Gastroesophageal sphincter (tissue), 4 donors: ENCODE measurements at regions not wholly inside any gene's neighbourhood (a gene's known extent, or its start where the extent isn't known, plus 50 kb on each side); places are given as distances from the start of the nearest gene placed in this dataset.

ENCODE experiments used
- ATAC-seq: fragments of 150-250 bp; one replicate; pipeline ENCODE4 v1.9.1; 2016; ENCODE audit warnings: mild to moderate bottlenecking, moderate library complexity
- H3K27ac ChIP-seq, 4 donors: fragments of 200-600 bp; sonication (generic) in 3 of 4; 1 replicate in 3 of 4; 2 replicates in 1 of 4; pipeline ENCODE4 v1.5.1; 2016 to 2019
- H3K27me3 ChIP-seq: fragments of 200-600 bp; sonication (generic); one replicate; pipeline ENCODE4 v1.5.1; 2019
- H3K36me3 ChIP-seq, 2 donors: fragments of 200-600 bp; sonication (generic); one replicate each; pipeline ENCODE4 v1.5.1; 2019; ENCODE audit warnings: control low read depth in 1 of 2
- H3K4me1 ChIP-seq, 3 donors: fragments of 200-600 bp; sonication (generic); 1 replicate in 2 of 3; 2 replicates in 1 of 3; pipeline ENCODE4 v1.5.1; 2016 to 2019; ENCODE audit warnings: control low read depth in 2 of 3
- H3K4me3 ChIP-seq, 2 donors: fragments of 200-600 bp; sonication (generic); one replicate each; pipeline ENCODE4 v1.5.1; 2019; ENCODE audit warnings: mild to moderate bottlenecking in 1 of 2, moderate library complexity in 1 of 2
- H3K9me3 ChIP-seq, 3 donors: fragments of 200-600 bp; sonication (generic); one replicate each; pipeline ENCODE4 v1.5.1; 2017 to 2019; ENCODE audit warnings: control low read depth in 2 of 3
- EP300 ChIP-seq: sonication (generic); formaldehyde crosslinking; IDR thresholded peaks from one replicate; pipeline ENCODE4 v1.6.1; 2017; ENCODE audit warnings: antibody characterized with exemption, mild to moderate bottlenecking
- POLR2A ChIP-seq, 2 donors: fragments of 450-650 bp; IDR thresholded peaks; one replicate each; pipeline ENCODE4 v1.6.1; 2017; ENCODE audit warnings: antibody characterized with exemption in 2 of 2, mild to moderate bottlenecking in 2 of 2, moderate library complexity in 1 of 2
- POLR2AphosphoS5 ChIP-seq: sonication (generic); formaldehyde crosslinking; IDR thresholded peaks from one replicate; pipeline ENCODE4 v1.6.1; 2017; ENCODE audit warnings: antibody characterized with exemption
- WGBS, 2 donors: methylation state at CpG; one replicate each; pipeline ENCODE4 v1.1.5; 2018; ENCODE audit warnings: low coverage in 1 of 2; 5-methylcytosine and 5-hydroxymethylcytosine counted together
- TF ChIP-seq, protein P1 (sequence below), 4 experiments: fragments of 200-600 bp in 2 of 4; fragments of 450-650 bp in 2 of 4; sonication (generic) in 1 of 4; IDR thresholded peaks; one replicate each; pipeline ENCODE4 v1.5.1; 2017 to 2019; ENCODE audit warnings: antibody characterized with exemption in 4 of 4, mild to moderate bottlenecking in 2 of 4, moderate library complexity in 2 of 4

DNA sequence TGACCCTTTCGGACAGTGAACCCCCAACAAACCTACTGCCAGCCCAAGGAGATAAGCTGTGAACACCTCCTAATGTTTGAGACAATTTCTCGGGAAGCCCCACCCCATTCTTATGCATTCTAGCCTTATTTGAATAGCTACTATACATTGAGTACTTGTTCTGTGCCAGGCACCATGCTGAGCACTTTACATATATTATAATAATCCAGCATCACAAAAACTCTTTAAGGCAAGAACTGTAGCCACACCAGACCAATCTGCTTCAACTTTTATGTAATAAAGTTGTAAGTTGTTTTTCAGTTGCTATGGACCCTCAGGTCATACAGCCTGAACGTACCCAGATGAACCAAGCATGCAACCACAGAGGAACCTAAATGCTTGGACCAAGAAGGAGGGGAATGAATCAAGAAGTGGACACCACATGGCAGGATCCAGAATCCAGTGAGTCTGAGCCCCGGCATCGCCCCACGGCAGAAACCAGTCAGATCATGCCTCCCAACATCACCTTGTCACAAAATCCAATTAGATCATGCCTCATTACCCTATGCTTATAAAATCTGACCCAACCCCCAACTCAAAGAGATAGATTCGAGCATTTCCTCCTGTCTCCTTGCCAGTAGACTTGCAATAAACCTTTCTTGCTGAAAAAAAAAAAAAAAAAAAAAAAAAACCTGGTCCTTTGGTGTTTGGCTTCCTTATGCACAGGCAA, 225.0 kb downstream of the QDPR start:
- no peak for ATAC-seq
- H3K27me3 ChIP-seq: no peaks in the 10 kb centered on the region
- peaks cover 0 to 5% (median 0%) of the 10 kb centered on the region in 3 donors for H3K4me1 ChIP-seq
- no peak overlapping the region for H3K27ac ChIP-seq
- no peaks in the 10 kb centered on the region for H3K36me3 ChIP-seq
- 70% methylated on average over 6 to 7 of the region's 7 CpGs for WGBS, 2 donors
- TF ChIP-seq, protein P1, sequence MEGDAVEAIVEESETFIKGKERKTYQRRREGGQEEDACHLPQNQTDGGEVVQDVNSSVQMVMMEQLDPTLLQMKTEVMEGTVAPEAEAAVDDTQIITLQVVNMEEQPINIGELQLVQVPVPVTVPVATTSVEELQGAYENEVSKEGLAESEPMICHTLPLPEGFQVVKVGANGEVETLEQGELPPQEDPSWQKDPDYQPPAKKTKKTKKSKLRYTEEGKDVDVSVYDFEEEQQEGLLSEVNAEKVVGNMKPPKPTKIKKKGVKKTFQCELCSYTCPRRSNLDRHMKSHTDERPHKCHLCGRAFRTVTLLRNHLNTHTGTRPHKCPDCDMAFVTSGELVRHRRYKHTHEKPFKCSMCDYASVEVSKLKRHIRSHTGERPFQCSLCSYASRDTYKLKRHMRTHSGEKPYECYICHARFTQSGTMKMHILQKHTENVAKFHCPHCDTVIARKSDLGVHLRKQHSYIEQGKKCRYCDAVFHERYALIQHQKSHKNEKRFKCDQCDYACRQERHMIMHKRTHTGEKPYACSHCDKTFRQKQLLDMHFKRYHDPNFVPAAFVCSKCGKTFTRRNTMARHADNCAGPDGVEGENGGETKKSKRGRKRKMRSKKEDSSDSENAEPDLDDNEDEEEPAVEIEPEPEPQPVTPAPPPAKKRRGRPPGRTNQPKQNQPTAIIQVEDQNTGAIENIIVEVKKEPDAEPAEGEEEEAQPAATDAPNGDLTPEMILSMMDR (IDR thresholded peaks at IDR 0.05): no peak
- TF ChIP-seq POLR2A (IDR thresholded peaks at IDR 0.05) (no peak), EP300 (no peak), POLR2AphosphoS5 (no peak)
- H3K4me3 ChIP-seq: no peak overlapping the region
- no peaks in the 10 kb centered on the region for H3K9me3 ChIP-seq

DNA sequence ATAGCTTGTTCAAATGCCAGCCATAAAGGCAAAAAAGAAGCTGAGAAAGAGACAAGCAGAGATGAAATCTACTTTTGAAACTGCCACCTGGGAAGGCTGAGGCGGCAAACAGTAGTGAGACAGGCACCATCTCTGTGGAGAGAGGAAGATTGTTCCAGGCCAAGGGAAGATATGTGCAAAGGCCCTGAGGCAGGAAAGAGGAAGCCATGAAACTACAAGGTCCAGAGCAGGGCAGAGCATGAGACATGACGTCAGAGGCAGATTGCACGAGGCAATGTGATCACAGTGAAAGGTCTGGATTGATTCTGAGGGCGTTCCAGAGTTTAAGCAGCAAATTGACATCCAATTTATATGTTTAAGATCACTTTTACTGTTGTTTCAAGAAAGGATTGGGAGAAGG, 226.1 kb downstream of the QDPR start:
- TF ChIP-seq POLR2AphosphoS5 (no peak), EP300 (no peak), POLR2A (IDR thresholded peaks at IDR 0.05) (no peak)
- TF ChIP-seq, protein P1 (IDR thresholded peaks at IDR 0.05): no peak
- no peaks in the 10 kb centered on the region for H3K36me3 ChIP-seq
- no peaks in the 10 kb centered on the region for H3K9me3 ChIP-seq
- ATAC-seq: no peak
- H3K27ac ChIP-seq: no peak overlapping the region
- no peak overlapping the region for H3K4me3 ChIP-seq
- H3K4me1 ChIP-seq: peaks cover 0 to 5% (median 0%) of the 10 kb centered on the region in 3 donors
- 86% methylated on average over 1 to 4 of the region's 4 CpGs for WGBS, 2 donors
- no peaks in the 10 kb centered on the region for H3K27me3 ChIP-seq

DNA sequence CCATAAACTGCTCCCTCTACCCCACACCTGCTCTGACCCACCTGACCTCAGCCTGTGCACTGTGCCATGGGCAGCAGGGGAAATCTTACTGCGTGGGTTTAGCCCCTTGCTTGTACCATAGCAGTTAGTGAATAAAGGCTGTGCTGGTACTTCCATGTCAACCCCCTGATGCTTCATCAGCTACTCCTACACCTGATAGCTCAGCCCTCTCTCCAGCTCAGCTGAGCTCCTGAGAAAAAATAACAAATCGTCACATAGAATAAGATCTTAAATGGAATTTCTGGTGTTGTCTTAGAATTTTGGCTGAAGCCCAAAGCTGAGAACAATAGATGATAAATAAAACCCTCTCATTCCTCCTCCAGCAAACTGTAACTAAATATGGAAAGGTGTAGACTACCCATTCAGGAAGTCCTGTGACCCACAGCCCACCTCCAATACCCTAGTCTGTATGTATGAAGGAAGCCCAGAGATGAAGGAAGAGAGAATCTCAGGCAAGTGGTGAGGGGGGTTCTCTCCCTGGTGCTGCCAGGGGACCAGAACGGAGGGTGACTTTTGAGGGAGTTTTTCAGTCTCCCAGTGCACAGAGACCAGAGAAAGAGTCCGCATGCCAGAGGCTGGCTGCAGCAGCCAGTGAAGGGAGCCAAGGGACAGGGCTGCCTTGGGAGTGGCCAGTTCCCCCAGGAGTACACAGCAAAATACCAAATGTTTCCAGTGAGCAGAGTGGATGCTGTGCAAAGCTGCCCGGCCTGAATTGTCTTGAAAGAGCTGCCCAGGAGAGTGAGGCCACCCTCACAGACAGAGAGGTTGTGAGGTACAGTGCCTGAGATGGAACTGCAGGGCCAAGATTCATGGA, 227.3 kb downstream of the QDPR start:
- Histone ChIP-seq H3K27ac (no peak overlapping the region), H3K27me3 (no peaks in the 10 kb centered on the region), H3K36me3 (no peaks in the 10 kb centered on the region), H3K4me1 (peaks cover 0 to 5% (median 0%) of the 10 kb centered on the region in 3 donors), H3K4me3 (no peak overlapping the region), H3K9me3 (no peaks in the 10 kb centered on the region)
- ATAC-seq: no peak
- 34 to 69% methylated on average over 3 to 4 of the region's 5 CpGs for WGBS, 2 donors
- TF ChIP-seq, protein P1 (IDR thresholded peaks at IDR 0.05): no peak
- TF ChIP-seq EP300 (no peak), POLR2A (IDR thresholded peaks at IDR 0.05) (no peak), POLR2AphosphoS5 (no peak)

DNA sequence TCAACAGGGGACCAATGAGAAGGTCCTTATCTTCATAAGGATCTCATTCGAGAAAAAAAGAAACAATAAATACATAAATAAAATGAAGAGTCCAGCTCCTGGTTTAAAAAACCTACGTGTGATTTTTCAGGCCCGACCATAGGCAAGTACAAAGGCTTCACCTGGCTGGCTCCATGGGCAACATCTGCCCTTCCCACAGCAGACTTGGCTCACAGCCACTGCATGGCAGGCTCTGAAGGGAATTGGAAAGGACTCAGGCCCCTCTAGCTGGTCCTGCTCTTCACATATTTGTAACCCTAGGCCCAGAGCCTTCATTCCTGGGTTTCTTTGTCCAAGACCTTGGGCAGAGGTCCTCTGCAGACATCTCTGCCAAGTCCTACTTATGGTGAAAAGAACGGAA, 228.1 kb downstream of the QDPR start:
- no peak overlapping the region for H3K27ac ChIP-seq
- TF ChIP-seq POLR2AphosphoS5: no peak
- no peak for TF ChIP-seq POLR2A (IDR thresholded peaks at IDR 0.05)
- no peak for TF ChIP-seq EP300
- TF ChIP-seq, protein P1 (IDR thresholded peaks at IDR 0.05): no peak
- no peaks in the 10 kb centered on the region for H3K9me3 ChIP-seq
- 78 to 90% methylated on average over 2 to 3 of the region's 4 CpGs for WGBS, 2 donors
- H3K4me3 ChIP-seq: no peak overlapping the region
- ATAC-seq: no peak
- H3K4me1 ChIP-seq: peaks cover 0 to 5% (median 0%) of the 10 kb centered on the region in 3 donors
- no peaks in the 10 kb centered on the region for H3K27me3 ChIP-seq
- no peaks in the 10 kb centered on the region for H3K36me3 ChIP-seq
